HS-27A (cell line): ENCODE measurements at regions not wholly inside any gene's neighbourhood (a gene's known extent, or its start where the extent isn't known, plus 50 kb on each side); places are given as distances from the start of the nearest gene placed in this dataset.
"Not testable (repeated sequence)": the region's sequence is repeated elsewhere in the genome, so short reads cannot be mapped to it uniquely, and the experiment has no call there.

ENCODE experiments used
- DNase-seq: peaks from one replicate; pipeline ENCODE4 v3.0.0-alpha.2; 2012; ENCODE audit warnings: low read depth, missing footprints

GRCh38 chr3:124316034-124316287, 324.0 kb upstream of the ROPN1 start:
- DNase-seq, result no peak

GRCh38 chr3:124318014-124318413, 326.1 kb upstream of the ROPN1 start:
- no peak for DNase-seq

GRCh38 chr3:124318656-124319055, 326.7 kb upstream of the ROPN1 start:
- no peak for DNase-seq

GRCh38 chr3:124320976-124321375, 329.1 kb upstream of the ROPN1 start:
- DNase-seq, result peak; percentile 15

GRCh38 chr3:124322309-124322880, 330.5 kb upstream of the ROPN1 start:
- DNase-seq, result no peak

- no peak for DNase-seq
Observed at GRCh38 chr3:124322966-124323365, 331.0 kb upstream of the ROPN1 start.

GRCh38 chr3:124325248-124325647, 333.3 kb upstream of the ROPN1 start:
- DNase-seq, result no peak

- DNase-seq, result no peak
Observed at GRCh38 chr3:124329723-124330122, 337.8 kb upstream of the ROPN1 start.

GRCh38 chr3:124333931-124334640, 342.2 kb upstream of the ROPN1 start:
- DNase-seq, result no peak

- DNase-seq, result no peak
Observed at GRCh38 chr3:124336067-124336656, 344.2 kb upstream of the ROPN1 start.

- no peak for DNase-seq
Observed at GRCh38 chr3:124345845-124346244, 353.9 kb upstream of the ROPN1 start.

- no peak for DNase-seq
Observed at GRCh38 chr3:124346487-124346886, 354.6 kb upstream of the ROPN1 start.

GRCh38 chr3:124347418-124347817, 355.5 kb upstream of the ROPN1 start:
- no peak for DNase-seq

- DNase-seq, result not testable (repeated sequence)
Observed at GRCh38 chr3:124348555-124348954, 356.6 kb upstream of the ROPN1 start.

GRCh38 chr3:124351430-124352148, 359.7 kb upstream of the ROPN1 start:
- DNase-seq, result peak; percentile 53

- no peak for DNase-seq
Observed at GRCh38 chr3:124352149-124352539, 360.2 kb upstream of the ROPN1 start.

- DNase-seq, result no peak
Observed at GRCh38 chr3:124353691-124354090, 361.8 kb upstream of the ROPN1 start.

GRCh38 chr3:124354150-124354549, 362.2 kb upstream of the ROPN1 start:
- DNase-seq, result no peak

GRCh38 chr3:124358156-124358555, 366.2 kb upstream of the ROPN1 start:
- no peak for DNase-seq

- DNase-seq, result no peak
Observed at GRCh38 chr3:124360155-124360554, 368.2 kb upstream of the ROPN1 start.

- DNase-seq, result no peak
Observed at GRCh38 chr3:124360563-124360962, 368.6 kb upstream of the ROPN1 start.

- DNase-seq, result no peak
Observed at GRCh38 chr3:124361566-124361965, 368.7 kb upstream of the UMPS start.

GRCh38 chr3:124362455-124362854, 367.8 kb upstream of the UMPS start:
- DNase-seq, result no peak
